GM23338 (cell line): ENCODE measurements at regions not wholly inside any gene's neighbourhood (a gene's known extent, or its start where the extent isn't known, plus 50 kb on each side); places are given as distances from the start of the nearest gene placed in this dataset.

Experiments used
- ATAC-seq: fragments of 200-7000 bp; cut with Tn5 transposase; 3 replicates; pipeline ENCODE4 v1.9.1; 2020
- DNase-seq: peaks from one replicate; pipeline ENCODE4 v3.0.0-alpha.2; 2015; ENCODE audit warnings: low spot score
- H2AFZ ChIP-seq: fragments of 200-600 bp; sonication (generic); 2 replicates; pipeline ENCODE4 v1.8.0; 2016; ENCODE audit warnings: antibody characterized with exemption, mild to moderate bottlenecking, moderate library complexity
- H3F3A ChIP-seq: fragments of 200-600 bp; sonication (generic); replicated peaks from 2 replicates; pipeline ENCODE4 v1.8.0; 2017; ENCODE audit warnings: antibody characterized with exemption, mixed run types, low read depth
- H3K27ac ChIP-seq: fragments of 200-600 bp; sonication (generic); 2 replicates; pipeline ENCODE4 v1.6.1; 2016; ENCODE audit warnings: low read depth
- H3K27me3 ChIP-seq: fragments of 200-600 bp; sonication (generic); 2 replicates; pipeline ENCODE4 v1.8.0; 2016; ENCODE audit warnings: mild to moderate bottlenecking, mixed run types, moderate library complexity; ENCODE audit not compliant: insufficient read depth
- H3K36me3 ChIP-seq: fragments of 200-600 bp; sonication (generic); 2 replicates; pipeline ENCODE4 v1.8.0; 2016; ENCODE audit warnings: mild to moderate bottlenecking; ENCODE audit not compliant: insufficient read depth
- H3K4me1 ChIP-seq: fragments of 200-600 bp; sonication (generic); 2 replicates; pipeline ENCODE4 v1.8.0; 2016; ENCODE audit warnings: mild to moderate bottlenecking, moderate library complexity; ENCODE audit not compliant: insufficient read depth
- H3K4me2 ChIP-seq: fragments of 200-600 bp; sonication (generic); 2 replicates; pipeline ENCODE4 v1.7.1; 2017; ENCODE audit warnings: mixed run types
- H3K4me3 ChIP-seq: fragments of 200-600 bp; sonication (generic); 2 replicates; pipeline ENCODE4 v1.6.1; 2016; ENCODE audit warnings: mixed run types
- H3K79me2 ChIP-seq: fragments of 200-600 bp; sonication (generic); replicated peaks from 2 replicates; pipeline ENCODE4 v1.8.0; 2017; ENCODE audit warnings: mild to moderate bottlenecking; ENCODE audit not compliant: insufficient read depth
- H3K9me2 ChIP-seq: fragments of 200-600 bp; sonication (generic); 2 replicates; pipeline ENCODE4 v1.8.0; 2017; ENCODE audit not compliant: insufficient read depth
- H4K20me1 ChIP-seq: fragments of 200-600 bp; sonication (generic); replicated peaks from 2 replicates; pipeline ENCODE4 v1.8.0; 2017; ENCODE audit warnings: mild to moderate bottlenecking; ENCODE audit not compliant: insufficient read depth
- H3K27ac Mint-ChIP-seq: 2 replicates; pipeline ENCODE4 v1.8.0; 2020; ENCODE audit warnings: inconsistent platforms, mild to moderate bottlenecking, moderate library complexity, mixed read lengths
- H3K27me3 Mint-ChIP-seq: 3 replicates; pipeline ENCODE4 v1.8.0; 2022; ENCODE audit warnings: low read depth, mild to moderate bottlenecking, moderate library complexity, mixed read lengths, inconsistent platforms; ENCODE audit not compliant: insufficient read depth, poor library complexity
- H3K36me3 Mint-ChIP-seq: 3 replicates; pipeline ENCODE4 v1.8.0; 2021; ENCODE audit warnings: low read depth, mild to moderate bottlenecking, inconsistent platforms, moderate library complexity, mixed read lengths
- H3K4me1 Mint-ChIP-seq: 3 replicates; pipeline ENCODE4 v1.8.0; 2020; ENCODE audit warnings: mild to moderate bottlenecking, inconsistent platforms, mixed read lengths
- H3K4me3 Mint-ChIP-seq: 3 replicates; pipeline ENCODE4 v1.8.0; 2021; ENCODE audit warnings: moderate library complexity, mild to moderate bottlenecking, inconsistent platforms, mixed read lengths
- H3K9me3 Mint-ChIP-seq: 3 replicates; pipeline ENCODE4 v1.8.0; 2020; ENCODE audit warnings: moderate library complexity, mild to moderate bottlenecking, inconsistent platforms, mixed read lengths
- CREB1 ChIP-seq: fragments of 250-450 bp; sonication (Bioruptor Pico); IDR thresholded peaks from 2 replicates; pipeline ENCODE4 v1.5.0; 2020; ENCODE audit warnings: low read depth, mild to moderate bottlenecking, moderate library complexity
- ETS1 ChIP-seq: IDR thresholded peaks from 2 replicates; pipeline ENCODE4 v1.6.1; 2016; ENCODE audit warnings: antibody characterized with exemption
- EZH2 ChIP-seq: fragments of 200-600 bp; sonication (generic); IDR thresholded peaks from one replicate; pipeline ENCODE4 v1.8.0; 2017; ENCODE audit warnings: antibody characterized with exemption, mild to moderate bottlenecking, low read depth; ENCODE audit not compliant: unreplicated experiment
- EZH2phosphoT487 ChIP-seq: fragments of 200-600 bp; sonication (generic); IDR thresholded peaks from one replicate; pipeline ENCODE4 v1.8.1; 2018; ENCODE audit warnings: antibody characterized with exemption; ENCODE audit not compliant: unreplicated experiment
- JUNB ChIP-seq: IDR thresholded peaks from one replicate; pipeline ENCODE4 v1.6.1; 2016; ENCODE audit warnings: antibody characterized with exemption; ENCODE audit not compliant: unreplicated experiment
- NANOG ChIP-seq: IDR thresholded peaks from 2 replicates; pipeline ENCODE4 v1.6.1; 2016; ENCODE audit warnings: antibody characterized with exemption, borderline replicate concordance
- POLR2AphosphoS5 ChIP-seq: IDR thresholded peaks from 2 replicates; pipeline ENCODE4 v1.6.1; 2016; ENCODE audit warnings: antibody characterized with exemption, low read depth
- REST ChIP-seq: IDR thresholded peaks from one replicate; pipeline ENCODE4 v1.6.1; 2018; ENCODE audit warnings: antibody characterized with exemption; ENCODE audit not compliant: unreplicated experiment
- STAT1 ChIP-seq: IDR thresholded peaks from one replicate; pipeline ENCODE4 v1.6.1; 2016; ENCODE audit warnings: antibody characterized with exemption; ENCODE audit not compliant: unreplicated experiment
- ZNF114 ChIP-seq: fragments of 250-450 bp; sonication (Bioruptor Pico); IDR thresholded peaks from 2 replicates; pipeline ENCODE4 v1.5.0; 2020; ENCODE audit warnings: mild to moderate bottlenecking, moderate library complexity
- ZNF331 ChIP-seq: fragments of 250-450 bp; sonication (Bioruptor Pico); IDR thresholded peaks from 2 replicates; pipeline ENCODE4 v1.5.0; 2020; ENCODE audit warnings: low read depth, mild to moderate bottlenecking, moderate library complexity
- ZNF462 ChIP-seq: fragments of 250-450 bp; sonication (Bioruptor Pico); IDR thresholded peaks from 2 replicates; pipeline ENCODE4 v1.5.0; 2020; ENCODE audit warnings: mild to moderate bottlenecking, moderate library complexity
- TF ChIP-seq, protein P1 (sequence below), 2 experiments: fragments of 200-600 bp in 1 of 2; sonication (generic) in 1 of 2; conservative IDR thresholded peaks; 2 replicates each; pipeline versions ENCODE4 v1.5.1 to v1.6.1; 2016 to 2017; ENCODE audit warnings: antibody characterized with exemption in 2 of 2, low read depth in 2 of 2, mild to moderate bottlenecking in 2 of 2, moderate library complexity in 1 of 2

- Histone ChIP-seq H2AFZ (no peak overlapping the region), H3K36me3 (no peaks in the 10 kb centered on the region), H3K9me2 (no peaks in the 10 kb centered on the region), H3F3A (no peaks in the 10 kb centered on the region), H3K4me3 (no peak overlapping the region), H3K4me1 (peaks cover 15% of the 10 kb centered on the region), H3K79me2 (no peaks in the 10 kb centered on the region), H3K4me2 (no peak overlapping the region), H3K27ac (no peak overlapping the region), H3K27me3 (no peaks in the 10 kb centered on the region), H4K20me1 (no peaks in the 10 kb centered on the region)
- H3K9me3 Mint-ChIP-seq: no peaks in the 10 kb centered on the region
- no peaks in the 10 kb centered on the region for H3K36me3 Mint-ChIP-seq
- ATAC-seq (no peak), DNase-seq (no peak)
- no peak overlapping the region for H3K27ac Mint-ChIP-seq
- no peaks in the 10 kb centered on the region for H3K27me3 Mint-ChIP-seq
- TF ChIP-seq, protein P1, sequence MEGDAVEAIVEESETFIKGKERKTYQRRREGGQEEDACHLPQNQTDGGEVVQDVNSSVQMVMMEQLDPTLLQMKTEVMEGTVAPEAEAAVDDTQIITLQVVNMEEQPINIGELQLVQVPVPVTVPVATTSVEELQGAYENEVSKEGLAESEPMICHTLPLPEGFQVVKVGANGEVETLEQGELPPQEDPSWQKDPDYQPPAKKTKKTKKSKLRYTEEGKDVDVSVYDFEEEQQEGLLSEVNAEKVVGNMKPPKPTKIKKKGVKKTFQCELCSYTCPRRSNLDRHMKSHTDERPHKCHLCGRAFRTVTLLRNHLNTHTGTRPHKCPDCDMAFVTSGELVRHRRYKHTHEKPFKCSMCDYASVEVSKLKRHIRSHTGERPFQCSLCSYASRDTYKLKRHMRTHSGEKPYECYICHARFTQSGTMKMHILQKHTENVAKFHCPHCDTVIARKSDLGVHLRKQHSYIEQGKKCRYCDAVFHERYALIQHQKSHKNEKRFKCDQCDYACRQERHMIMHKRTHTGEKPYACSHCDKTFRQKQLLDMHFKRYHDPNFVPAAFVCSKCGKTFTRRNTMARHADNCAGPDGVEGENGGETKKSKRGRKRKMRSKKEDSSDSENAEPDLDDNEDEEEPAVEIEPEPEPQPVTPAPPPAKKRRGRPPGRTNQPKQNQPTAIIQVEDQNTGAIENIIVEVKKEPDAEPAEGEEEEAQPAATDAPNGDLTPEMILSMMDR (conservative IDR thresholded peaks at IDR 0.05; ENCODE audit: low read depth in 2 of 2): no peak
- TF ChIP-seq NANOG (no peak), EZH2 (no peak), JUNB (no peak), ZNF331 (CRISPR knock-in tag) (no peak), STAT1 (no peak), CREB1 (CRISPR knock-in tag) (no peak), EZH2phosphoT487 (no peak), ZNF462 (CRISPR knock-in tag) (no peak), REST (no peak), POLR2AphosphoS5 (no peak), ETS1 (no peak), ZNF114 (no peak)
- peaks cover 13% of the 10 kb centered on the region for H3K4me1 Mint-ChIP-seq
- H3K4me3 Mint-ChIP-seq: no peak overlapping the region
Measured at GRCh38 chr1:68317543-68317942, 85.2 kb upstream of the WLS start.
